Forelimb muscle (tissue), 1 donor: ENCODE measurements at regions not wholly inside any gene's neighbourhood (a gene's known extent, or its start where the extent isn't known, plus 50 kb on each side); places are given as distances from the start of the nearest gene placed in this dataset.
"Not testable (repeated sequence)": the region's sequence is repeated elsewhere in the genome, so short reads cannot be mapped to it uniquely, and the experiment has no call there.

Source experiments
- DNase-seq: peaks from one replicate; pipeline ENCODE4 v3.0.0-alpha.2; 2013; ENCODE audit warnings: low read depth

GRCh38 chr4:9110700-9111099 is 59.5 kb upstream of the FAM90A26 start:
- DNase-seq = not testable (repeated sequence)

GRCh38 chr4:9103148-9103524 is 67.1 kb upstream of the FAM90A26 start:
- not testable (repeated sequence) for DNase-seq

DNA sequence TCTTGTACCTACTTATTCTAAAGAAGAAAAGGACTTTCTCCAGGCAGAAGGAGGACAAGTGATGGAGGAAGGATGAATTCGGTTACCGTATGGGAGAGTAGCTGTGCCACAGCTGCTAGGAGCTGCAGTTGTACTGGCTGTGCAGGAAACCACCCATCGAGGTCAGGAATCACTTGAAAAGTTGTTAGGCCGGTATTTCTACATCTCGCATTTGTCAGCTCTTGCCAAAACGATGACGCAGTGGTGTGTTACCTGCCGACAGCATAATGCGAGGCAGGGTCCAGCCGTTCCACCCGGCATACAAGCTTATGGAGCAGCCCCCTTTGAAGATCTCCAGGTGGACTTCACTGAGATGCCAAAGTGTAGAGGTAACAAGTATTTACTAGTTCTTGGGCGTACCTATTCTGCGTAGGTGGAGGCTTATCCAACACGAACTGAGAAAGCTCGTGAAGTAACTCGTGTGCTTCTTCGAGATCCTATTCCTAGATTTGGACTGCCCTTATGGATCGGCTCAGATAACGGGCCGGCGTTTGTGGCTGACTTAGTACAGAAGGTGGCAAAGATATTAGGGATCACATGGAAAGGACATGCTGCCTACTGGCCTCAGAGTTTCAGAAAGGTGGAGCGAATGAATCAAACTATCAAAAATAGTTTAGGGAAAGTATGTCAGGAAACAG is 67.6 kb upstream of the FAM90A26 start:
- DNase-seq = not testable (repeated sequence)

DNA sequence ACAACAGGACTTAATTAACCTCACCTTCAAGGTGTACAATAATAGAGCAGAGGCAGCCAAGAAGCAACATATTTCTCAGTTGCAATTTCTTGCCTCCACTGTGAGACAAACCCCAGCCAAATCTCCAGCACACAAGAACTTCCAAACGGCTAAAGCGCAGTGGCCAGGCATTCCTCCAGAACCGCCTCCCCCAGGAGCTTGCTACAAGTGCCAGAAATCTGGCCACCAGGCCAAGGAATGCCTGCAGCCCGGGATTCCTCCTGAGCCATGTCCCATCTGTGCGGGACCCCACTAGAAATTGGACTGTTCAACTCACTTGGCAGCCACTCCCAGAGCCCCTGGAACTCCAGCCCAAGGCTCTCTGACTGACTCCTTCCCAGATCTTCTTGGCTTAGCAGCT is 73.9 kb upstream of the FAM90A26 start:
- DNase-seq = not testable (repeated sequence)

GRCh38 chr4:9078796-9079195 is 91.4 kb upstream of the FAM90A26 start:
- not testable (repeated sequence) for DNase-seq

GRCh38 chr4:9076974-9077373 is 93.2 kb upstream of the FAM90A26 start:
- DNase-seq = not testable (repeated sequence)

DNA sequence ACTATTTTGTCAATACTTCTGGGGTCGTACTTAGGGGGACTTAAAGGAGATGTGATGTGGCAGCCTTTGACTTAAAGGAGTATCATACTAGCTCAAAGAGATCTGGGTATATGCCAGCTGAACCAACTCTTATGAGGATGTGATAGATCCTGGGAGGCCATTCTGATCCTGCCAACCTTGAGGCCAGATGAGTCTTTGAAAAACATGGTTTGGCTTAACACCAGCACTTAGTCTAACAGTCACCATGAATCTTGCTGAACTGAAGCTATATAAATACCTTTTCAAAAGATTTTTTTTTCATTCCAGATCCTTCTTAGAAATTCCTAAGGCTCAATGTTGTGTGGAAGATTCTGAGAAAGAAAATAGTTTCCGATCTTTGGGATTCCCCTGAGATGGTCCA is 93.7 kb upstream of the FAM90A26 start:
- DNase-seq = not testable (repeated sequence)

DNA sequence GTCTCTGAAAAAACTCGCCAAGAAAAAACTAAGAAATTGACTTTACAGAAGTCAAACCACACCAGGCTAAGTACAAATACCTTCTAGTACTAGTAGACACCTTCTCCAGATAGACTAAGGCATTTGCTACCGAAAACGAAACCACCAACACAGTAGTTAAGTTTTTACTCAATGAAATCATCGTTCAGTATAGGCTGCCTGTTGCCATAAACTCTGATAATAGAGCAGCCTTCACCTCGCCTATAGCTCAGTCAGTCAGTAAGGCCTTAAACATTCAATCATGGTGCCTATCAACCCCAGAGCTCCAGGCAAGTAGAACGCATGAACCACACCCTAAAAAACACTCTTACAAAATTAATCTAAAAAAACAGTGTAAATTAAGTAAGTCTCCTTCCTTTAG is 96.8 kb upstream of the FAM90A26 start:
- DNase-seq = not testable (repeated sequence)

GRCh38 chr4:9072521-9073220 is 97.5 kb upstream of the FAM90A26 start:
- not testable (repeated sequence) for DNase-seq

GRCh38 chr4:9067923-9068322 is 102.3 kb upstream of the FAM90A26 start:
- not testable (repeated sequence) for DNase-seq

DNA sequence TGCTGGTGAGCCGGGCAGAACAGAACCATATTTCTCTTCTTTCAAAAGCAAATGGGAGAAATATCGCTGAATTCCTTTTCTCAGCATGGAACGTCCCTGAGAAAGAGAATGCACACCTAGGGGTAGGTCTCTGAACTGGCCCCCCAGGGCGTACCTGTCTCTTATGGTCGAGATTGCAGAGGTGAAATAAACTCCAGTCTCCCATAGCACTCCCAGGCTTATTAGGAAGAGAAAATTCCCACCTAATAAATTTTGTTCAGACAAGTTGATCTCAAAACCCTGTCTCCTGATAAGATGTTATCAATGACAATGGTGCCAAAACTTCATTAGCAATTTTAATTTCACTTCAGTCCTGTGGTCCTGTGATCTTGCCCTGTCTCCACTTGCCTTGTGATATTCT is 106.6 kb upstream of the FAM90A26 start:
- DNase-seq = not testable (repeated sequence)

DNA sequence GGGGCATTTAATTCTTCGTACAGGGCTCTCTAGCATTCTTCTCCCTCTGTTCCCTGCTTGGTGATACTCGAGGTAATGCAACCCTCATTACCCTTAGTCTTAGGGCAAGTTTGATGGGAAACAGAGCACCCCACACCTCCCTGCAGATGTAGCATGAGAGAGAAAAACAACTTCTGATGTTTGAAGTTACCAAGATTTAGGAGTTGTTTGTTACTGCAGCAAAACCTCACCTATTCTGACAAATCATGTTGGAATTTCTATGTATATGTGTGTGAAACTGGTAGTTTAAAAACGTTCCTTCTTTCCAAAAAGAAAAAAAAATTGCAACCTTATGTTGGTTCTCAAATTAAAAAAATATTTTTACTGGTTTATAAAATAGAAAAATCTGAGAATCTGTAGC is 145.3 kb upstream of the FAM90A26 start:
- DNase-seq = not testable (repeated sequence)

GRCh38 chr4:9009792-9010191 is 138.2 kb upstream of the HMX1 start:
- DNase-seq = not testable (repeated sequence)

GRCh38 chr4:9008407-9008806 is 136.8 kb upstream of the HMX1 start:
- DNase-seq = not testable (repeated sequence)

DNA sequence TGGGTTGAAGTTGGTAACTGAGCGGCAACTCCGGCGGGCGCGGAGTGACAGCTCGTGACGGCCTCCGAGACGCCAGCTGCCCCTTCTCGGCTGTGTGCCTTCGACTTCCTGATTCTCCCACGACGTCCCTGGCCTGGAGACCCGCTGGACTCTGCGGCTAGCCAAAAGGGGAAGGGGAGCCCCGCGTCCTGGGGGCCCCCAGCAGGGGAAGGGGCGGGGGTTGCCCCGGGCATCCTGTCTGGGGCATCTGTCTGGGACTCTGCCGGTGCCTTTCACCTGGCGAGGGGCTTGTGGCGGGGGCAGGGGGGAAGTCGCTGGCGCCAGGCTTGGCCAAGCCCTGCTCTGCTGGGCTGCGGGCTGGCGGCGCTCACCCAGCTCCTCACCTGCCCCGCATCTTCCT is 129.5 kb upstream of the HMX1 start:
- DNase-seq = not testable (repeated sequence)

DNA sequence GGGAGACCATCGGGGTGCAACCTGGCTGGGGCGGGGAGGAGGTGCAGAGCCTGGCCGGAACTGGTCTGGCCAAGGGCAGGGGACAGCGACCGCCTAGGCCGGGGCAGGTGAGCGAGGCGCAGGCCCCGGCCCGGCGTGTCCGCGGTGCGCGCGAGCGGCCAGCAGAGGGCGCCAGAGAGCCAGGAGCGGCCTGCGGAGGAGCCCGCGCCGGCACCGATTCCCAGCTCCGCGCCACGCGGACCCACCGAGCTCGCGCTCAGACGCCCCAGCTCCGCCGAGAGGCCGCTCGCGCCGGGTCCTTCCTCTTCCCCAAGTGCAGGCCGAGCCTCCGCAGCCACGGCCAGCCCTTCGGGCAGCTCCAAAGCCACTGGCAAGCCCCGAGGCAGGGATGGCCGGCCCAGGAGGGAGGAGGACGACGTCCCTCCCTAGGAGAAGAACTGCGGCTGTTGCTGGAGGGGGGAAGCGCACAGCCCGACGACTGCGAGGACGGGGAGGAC is 128.9 kb upstream of the HMX1 start:
- DNase-seq = peak; percentile 2

DNA sequence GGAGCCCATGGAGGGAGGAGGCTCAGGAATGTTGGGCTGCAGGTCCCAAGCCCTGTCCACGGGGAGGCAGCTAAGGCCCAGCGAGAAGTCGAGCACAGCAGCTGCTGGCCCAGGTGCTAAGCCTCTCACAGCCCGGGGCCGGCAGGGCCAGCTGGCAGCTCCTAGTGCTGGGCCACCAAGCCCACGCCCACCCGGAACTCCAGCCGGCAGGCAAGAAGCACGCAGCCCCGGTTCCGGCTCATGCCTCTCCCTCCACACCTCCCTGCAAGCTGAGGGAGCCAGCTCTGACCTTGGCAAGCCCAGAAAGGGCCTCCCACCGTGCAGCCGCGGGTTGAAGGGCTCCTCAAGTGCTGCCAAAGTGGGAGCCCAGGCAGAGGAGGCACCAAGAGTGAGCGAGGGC is 121.3 kb upstream of the HMX1 start:
- not testable (repeated sequence) for DNase-seq

DNA sequence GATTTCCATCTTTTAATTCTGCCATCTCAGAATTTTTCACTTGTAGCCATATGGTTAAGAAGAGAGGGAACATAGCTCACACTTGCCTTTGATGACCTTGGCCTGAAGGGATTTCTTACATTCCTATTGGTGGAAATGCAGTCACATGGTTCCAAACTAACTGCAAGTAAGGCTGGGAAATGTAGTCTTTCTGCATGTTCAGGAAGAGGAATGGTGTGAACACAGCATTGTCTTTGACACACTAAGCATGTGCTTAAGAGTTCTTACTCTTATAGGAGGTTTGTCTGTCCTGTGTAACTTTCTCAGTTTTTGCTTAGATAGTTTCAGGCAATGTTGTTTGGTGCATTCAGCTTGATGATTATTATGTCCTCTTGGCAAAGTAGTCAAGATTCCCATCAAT is 119.8 kb upstream of the HMX1 start:
- DNase-seq = not testable (repeated sequence)

DNA sequence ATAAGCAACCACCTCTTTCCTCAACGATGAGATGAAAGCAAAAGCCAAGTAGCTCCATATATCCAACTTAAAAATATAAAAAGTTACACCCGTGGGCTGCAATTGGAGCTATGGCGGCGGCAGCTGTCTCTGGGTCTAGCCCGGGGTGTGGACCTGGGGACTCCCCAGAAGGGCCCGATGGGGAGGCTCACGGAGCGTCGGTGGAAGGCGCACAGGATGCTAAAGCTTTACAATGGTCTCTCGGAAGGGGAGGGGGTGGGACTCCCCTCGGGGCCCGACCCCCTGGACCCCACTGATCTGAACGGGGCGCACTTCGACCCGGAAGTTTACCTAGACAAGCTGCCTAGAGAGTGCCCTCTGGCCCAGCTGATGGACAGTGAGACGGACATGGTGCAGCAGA is 118.7 kb upstream of the HMX1 start:
- DNase-seq = not testable (repeated sequence)

DNA sequence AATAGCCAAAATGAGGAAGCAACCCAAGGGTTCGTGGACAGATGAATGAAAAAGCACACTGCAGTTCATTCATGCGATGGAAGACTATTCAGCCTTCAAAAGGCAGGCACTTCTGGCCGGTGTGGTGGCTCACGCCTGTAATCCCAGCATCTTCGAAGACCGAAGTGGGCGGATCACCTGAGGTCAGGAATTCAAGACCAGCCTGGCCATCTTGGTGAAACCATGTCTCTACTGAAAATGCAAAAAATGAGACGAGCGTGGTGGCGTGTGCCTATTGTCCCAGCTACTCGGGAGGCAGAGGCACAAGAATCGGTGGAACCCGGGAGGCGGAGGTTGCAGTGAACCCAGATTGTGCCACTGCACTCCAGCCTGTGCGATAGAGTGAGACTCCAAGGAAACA is 114.1 kb upstream of the HMX1 start:
- not testable (repeated sequence) for DNase-seq

- not testable (repeated sequence) for DNase-seq
Observed at GRCh38 chr4:8984641-8985040, 113.0 kb upstream of the HMX1 start.

DNA sequence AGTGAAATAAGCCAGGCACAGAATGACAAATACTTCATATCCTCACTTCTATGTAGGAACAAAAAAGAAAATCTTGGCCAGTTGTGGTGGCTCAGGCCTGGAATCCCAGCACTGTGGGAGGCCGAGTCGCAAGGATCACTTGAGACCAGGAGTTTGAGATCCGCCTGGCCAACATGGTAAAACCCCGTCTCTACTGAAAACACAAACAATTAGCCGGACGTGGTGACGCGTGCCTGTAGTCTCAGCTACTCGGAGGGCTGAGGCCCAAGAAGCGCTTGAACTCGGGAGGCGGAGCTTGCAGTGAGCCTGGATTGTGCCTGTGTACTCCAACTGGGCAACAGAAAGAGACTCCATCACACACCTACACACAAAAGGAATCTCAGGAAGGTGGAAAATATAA is 112.3 kb upstream of the HMX1 start:
- not testable (repeated sequence) for DNase-seq
